GM23248 (cell line): ENCODE measurements at regions not wholly inside any gene's neighbourhood (a gene's known extent, or its start where the extent isn't known, plus 50 kb on each side); places are given as distances from the start of the nearest gene placed in this dataset.
"Not testable (repeated sequence)": the region's sequence is repeated elsewhere in the genome, so short reads cannot be mapped to it uniquely, and the experiment has no call there.

Experiments
- DNase-seq: peaks from one replicate; pipeline ENCODE4 v3.0.0-alpha.2; 2015
- H2AFZ ChIP-seq: fragments of 200-600 bp; sonication (generic); 2 replicates; pipeline ENCODE4 v1.6.1; 2016; ENCODE audit warnings: antibody characterized with exemption
- H3F3A ChIP-seq: fragments of 200-600 bp; sonication (generic); 2 replicates; pipeline ENCODE4 v1.6.1; 2016; ENCODE audit warnings: mild to moderate bottlenecking, antibody characterized with exemption, mixed run types; ENCODE audit not compliant: insufficient read depth
- H3K27ac ChIP-seq: fragments of 200-600 bp; sonication (generic); 2 replicates; pipeline ENCODE4 v1.5.1; 2016; ENCODE audit warnings: mild to moderate bottlenecking
- H3K27me3 ChIP-seq: fragments of 200-600 bp; sonication (generic); replicated peaks from 2 replicates; pipeline ENCODE4 v1.6.1; 2016; ENCODE audit warnings: mild to moderate bottlenecking; ENCODE audit not compliant: insufficient read depth
- H3K36me3 ChIP-seq: fragments of 200-600 bp; sonication (generic); 2 replicates; pipeline ENCODE4 v1.6.1; 2016; ENCODE audit warnings: low read depth, mild to moderate bottlenecking
- H3K4me1 ChIP-seq: fragments of 200-600 bp; sonication (generic); 2 replicates; pipeline ENCODE4 v1.6.1; 2016; ENCODE audit warnings: mild to moderate bottlenecking; ENCODE audit not compliant: insufficient read depth
- H3K4me2 ChIP-seq: fragments of 200-600 bp; sonication (generic); one replicate; pipeline ENCODE4 v1.6.1; 2016; ENCODE audit warnings: mild to moderate bottlenecking; ENCODE audit not compliant: unreplicated experiment
- H3K4me3 ChIP-seq: fragments of 200-600 bp; sonication (generic); 2 replicates; pipeline ENCODE4 v1.5.1; 2016; ENCODE audit warnings: mild to moderate bottlenecking
- H3K79me2 ChIP-seq: fragments of 200-600 bp; sonication (generic); 2 replicates; pipeline ENCODE4 v1.6.1; 2016; ENCODE audit warnings: mild to moderate bottlenecking; ENCODE audit not compliant: insufficient read depth
- H3K9ac ChIP-seq: fragments of 200-600 bp; sonication (generic); 2 replicates; pipeline ENCODE4 v1.6.1; 2016; ENCODE audit warnings: mild to moderate bottlenecking
- H3K9me2 ChIP-seq: fragments of 200-600 bp; sonication (generic); 2 replicates; pipeline ENCODE4 v1.6.1; 2016; ENCODE audit warnings: mixed run types, mild to moderate bottlenecking, moderate library complexity; ENCODE audit not compliant: insufficient read depth
- H3K9me3 ChIP-seq: fragments of 200-600 bp; sonication (generic); one replicate; pipeline ENCODE4 v1.6.1; 2017; ENCODE audit warnings: low read depth
- H4K20me1 ChIP-seq: fragments of 200-600 bp; sonication (generic); 2 replicates; pipeline ENCODE4 v1.6.0; 2016; ENCODE audit not compliant: insufficient read depth
- EZH2 ChIP-seq: fragments of 200-600 bp; sonication (generic); IDR thresholded peaks from 2 replicates; pipeline ENCODE4 v1.6.1; 2018; ENCODE audit warnings: antibody characterized with exemption, mild to moderate bottlenecking; ENCODE audit not compliant: insufficient read depth, poor library complexity, severe bottlenecking
- EZH2phosphoT487 ChIP-seq: fragments of 200-600 bp; sonication (generic); IDR thresholded peaks from 2 replicates; pipeline ENCODE4 v1.6.1; 2018; ENCODE audit warnings: antibody characterized with exemption, moderate library complexity, mild to moderate bottlenecking, low read depth; ENCODE audit not compliant: insufficient read depth
- WGBS, 2 experiments: methylation state at CpG; one replicate each; pipeline ENCODE4 v1.1.6; 2015 to 2017; ENCODE audit warnings: low lambda C conversion rate in 2 of 2, low coverage in 1 of 2; ENCODE audit errors: missing lambda C conversion rate in 2 of 2; 5-methylcytosine and 5-hydroxymethylcytosine counted together
- in situ Hi-C: fragments of 300-500 bp; cut with MboI; formaldehyde crosslinking; loops from 2 replicates; pipeline ENCODE4 v1.15.0; 2020

DNA sequence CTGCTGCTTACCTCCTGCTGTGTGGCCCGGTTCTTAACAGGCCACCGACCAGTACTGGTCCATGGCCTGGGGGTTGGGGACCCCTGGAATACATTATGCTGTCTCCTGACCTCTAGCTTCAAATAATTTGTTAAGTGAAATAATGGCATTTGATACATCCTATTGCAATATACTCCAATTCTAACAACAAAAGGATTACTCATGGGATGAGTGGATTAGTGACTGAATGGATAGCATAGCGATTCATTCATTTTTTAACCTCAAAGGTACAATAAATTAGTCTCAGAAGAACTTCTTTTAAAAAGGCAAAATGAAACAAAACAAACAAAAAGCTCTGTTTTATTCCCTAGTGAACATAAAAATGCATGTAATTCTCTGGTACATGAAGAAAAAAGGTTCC is 147.9 kb upstream of the PKP2 start:
- TF ChIP-seq EZH2: no peak
- no peak for TF ChIP-seq EZH2phosphoT487
- DNase-seq: no peak
- Histone ChIP-seq H3K4me1 (no peaks in the 10 kb centered on the region), H3K9me2 (no peaks in the 10 kb centered on the region), H3K36me3 (no peaks in the 10 kb centered on the region), H3F3A (no peaks in the 10 kb centered on the region), H3K4me3 (no peak overlapping the region), H4K20me1 (no peaks in the 10 kb centered on the region), H3K9me3 (no peaks in the 10 kb centered on the region), H2AFZ (no peak overlapping the region), H3K27ac (no peak overlapping the region), H3K27me3 (no peaks in the 10 kb centered on the region), H3K9ac (no peak overlapping the region), H3K4me2 (no peak overlapping the region), H3K79me2 (no peaks in the 10 kb centered on the region)
- WGBS, 2 experiments: 4 to 12% methylated on average over 3 of the region's 3 CpGs
- in situ Hi-C loops: no loop called here

DNA sequence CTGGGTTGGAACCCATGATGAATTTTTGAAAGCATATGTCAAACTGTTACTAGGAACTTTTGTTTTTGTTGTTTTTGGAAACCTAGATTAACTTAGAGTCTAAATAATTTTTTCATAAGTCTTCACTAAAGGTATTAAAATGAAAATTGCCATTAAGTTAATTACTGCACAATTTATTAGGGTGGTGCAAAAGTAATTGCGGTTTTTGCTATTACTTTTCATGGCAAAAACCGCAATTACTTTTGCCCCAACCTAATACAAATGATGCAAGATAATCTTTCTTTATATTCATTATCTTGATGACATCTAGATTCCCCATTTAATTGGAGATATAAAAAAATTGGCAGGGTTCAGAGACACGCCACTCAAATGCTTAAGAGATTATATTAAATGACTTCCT is 145.0 kb upstream of the PKP2 start:
- H3K27me3 ChIP-seq: no peaks in the 10 kb centered on the region
- no peaks in the 10 kb centered on the region for H4K20me1 ChIP-seq
- no peak overlapping the region for H3K4me2 ChIP-seq
- H3K9ac ChIP-seq: no peak overlapping the region
- in situ Hi-C loops: no loop called here
- H3K9me3 ChIP-seq: no peaks in the 10 kb centered on the region
- no peaks in the 10 kb centered on the region for H3K79me2 ChIP-seq
- H3F3A ChIP-seq: no peaks in the 10 kb centered on the region
- no peak for DNase-seq
- H3K36me3 ChIP-seq: no peaks in the 10 kb centered on the region
- no peak for TF ChIP-seq EZH2phosphoT487
- H3K9me2 ChIP-seq: no peaks in the 10 kb centered on the region
- no peak overlapping the region for H3K4me3 ChIP-seq
- no peak overlapping the region for H3K27ac ChIP-seq
- 25 to 28% methylated on average over 3 of the region's 3 CpGs for WGBS, 2 experiments
- no peaks in the 10 kb centered on the region for H3K4me1 ChIP-seq
- H2AFZ ChIP-seq: no peak overlapping the region

DNA sequence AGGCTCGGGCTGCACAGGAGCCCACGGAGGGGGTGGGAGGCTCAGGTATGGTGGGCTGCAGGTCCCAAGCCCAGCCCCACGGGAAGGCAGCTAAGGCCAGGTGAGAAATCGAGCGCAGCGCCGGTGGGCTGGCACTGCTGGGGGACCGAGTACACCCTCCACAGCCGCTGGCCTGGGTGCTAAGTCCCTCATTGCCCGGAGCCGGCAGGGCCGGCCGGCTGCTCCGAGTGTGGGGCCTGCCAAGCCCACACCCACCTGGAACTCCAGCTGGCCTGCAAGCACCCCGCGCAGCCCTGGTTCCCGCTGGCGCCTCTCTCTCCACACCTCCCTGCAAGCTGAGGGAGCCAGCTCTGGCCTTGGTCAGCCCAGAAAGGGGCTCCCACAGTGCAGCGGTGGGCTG is 137.4 kb upstream of the PKP2 start:
- DNase-seq, H3K36me3 ChIP-seq, in situ Hi-C loops: not testable (repeated sequence)

DNA sequence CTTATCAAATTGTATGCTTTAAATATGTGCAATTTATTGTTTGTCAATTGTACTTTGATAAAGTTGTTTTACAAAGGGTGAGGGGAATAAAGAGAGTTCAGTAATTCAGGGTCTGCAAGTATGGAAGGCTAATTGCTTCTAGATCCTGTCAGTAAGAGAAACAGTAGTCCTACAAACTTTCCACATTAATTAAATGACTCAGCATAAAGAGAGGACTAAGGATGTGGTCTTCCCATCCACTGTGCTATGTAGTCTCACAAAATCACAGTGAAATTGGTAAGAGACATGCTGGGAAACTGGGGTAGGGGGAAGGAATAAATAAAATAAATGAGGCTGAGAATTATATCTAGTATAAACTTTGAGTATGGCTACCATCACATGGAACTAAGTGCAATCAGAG is 130.2 kb upstream of the PKP2 start:
- H3K4me1 ChIP-seq: no peaks in the 10 kb centered on the region
- H3K9me3 ChIP-seq: no peaks in the 10 kb centered on the region
- no peaks in the 10 kb centered on the region for H3K27me3 ChIP-seq
- no peaks in the 10 kb centered on the region for H3K9me2 ChIP-seq
- H3K9ac ChIP-seq: no peak overlapping the region
- no peak overlapping the region for H3K27ac ChIP-seq
- DNase-seq: no peak
- H2AFZ ChIP-seq: no peak overlapping the region
- no peak overlapping the region for H3K4me3 ChIP-seq
- no peaks in the 10 kb centered on the region for H3K79me2 ChIP-seq
- no peaks in the 10 kb centered on the region for H4K20me1 ChIP-seq
- H3K36me3 ChIP-seq: no peaks in the 10 kb centered on the region
- no peak for TF ChIP-seq EZH2phosphoT487
- no peak for TF ChIP-seq EZH2
- H3K4me2 ChIP-seq: no peak overlapping the region
- in situ Hi-C loops: no loop called here
- H3F3A ChIP-seq: no peaks in the 10 kb centered on the region

More for the DNA sequence above, 137.4 kb upstream of the PKP2 start:
- H3K9ac ChIP-seq, H3K4me1 ChIP-seq, H3K4me2 ChIP-seq, H3F3A ChIP-seq, H3K79me2 ChIP-seq, H3K9me3 ChIP-seq, H3K27me3 ChIP-seq, H3K4me3 ChIP-seq, H2AFZ ChIP-seq, H4K20me1 ChIP-seq, H3K9me2 ChIP-seq, H3K27ac ChIP-seq: not testable (repeated sequence)
- 56 to 93% methylated on average over 5 to 12 of the region's 19 CpGs for WGBS, 2 experiments

DNA sequence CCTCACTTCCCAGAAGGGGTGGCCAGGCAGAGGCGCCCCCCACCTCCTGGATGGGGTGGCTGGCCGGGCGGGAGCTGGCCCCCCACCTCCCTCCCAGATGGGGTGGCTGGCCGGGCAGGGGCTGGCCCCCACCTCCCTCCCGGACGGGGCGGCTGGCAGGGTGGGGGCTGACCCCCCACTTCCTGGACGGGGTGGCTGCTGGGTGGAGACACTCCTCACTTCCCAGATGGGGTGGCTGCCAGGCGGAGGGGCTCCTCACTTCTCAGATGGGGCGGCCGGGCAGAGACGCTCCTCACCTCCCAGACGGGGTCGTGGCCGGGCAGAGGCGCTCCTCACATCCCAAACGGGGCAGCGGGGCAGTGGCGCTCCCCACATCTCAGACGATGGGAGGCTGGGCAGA is 126.1 kb upstream of the PKP2 start:
- H3K9me2 ChIP-seq, H4K20me1 ChIP-seq, H2AFZ ChIP-seq, H3K9me3 ChIP-seq, DNase-seq, in situ Hi-C loops, H3F3A ChIP-seq, H3K27ac ChIP-seq, H3K9ac ChIP-seq, H3K4me2 ChIP-seq, H3K79me2 ChIP-seq, H3K4me3 ChIP-seq, H3K36me3 ChIP-seq, H3K4me1 ChIP-seq, H3K27me3 ChIP-seq: not testable (repeated sequence)
- 70 to 77% methylated on average over 3 to 20 of the region's 20 CpGs for WGBS, 2 experiments

DNA sequence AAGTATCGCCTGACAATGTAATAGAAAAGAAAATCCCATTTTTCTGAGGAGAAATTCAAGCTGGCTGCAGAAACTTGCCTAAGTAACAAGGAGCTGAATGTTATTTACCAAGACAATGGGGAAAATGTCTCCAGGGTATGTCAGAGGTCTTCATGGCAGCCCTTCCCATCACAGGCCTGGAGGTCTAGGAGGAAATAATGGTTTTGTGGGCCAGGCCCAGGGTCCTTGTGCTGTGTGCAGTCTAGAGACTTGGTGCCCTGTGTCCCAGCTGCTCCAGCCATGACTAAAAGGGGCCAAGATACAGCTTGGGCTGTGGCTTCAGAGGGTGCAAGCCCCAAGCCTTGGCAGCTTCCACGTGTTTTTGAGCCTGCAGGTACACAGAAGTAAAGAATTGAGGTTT is 120.5 kb upstream of the PKP2 start:
- in situ Hi-C loops, H3K79me2 ChIP-seq, H3K4me2 ChIP-seq, DNase-seq, H3K4me1 ChIP-seq, H4K20me1 ChIP-seq, H3F3A ChIP-seq, H3K9me2 ChIP-seq, H3K9ac ChIP-seq, H3K9me3 ChIP-seq, H3K27me3 ChIP-seq, H3K27ac ChIP-seq, H2AFZ ChIP-seq, H3K36me3 ChIP-seq, H3K4me3 ChIP-seq: not testable (repeated sequence)
- WGBS, 2 experiments: 17 to 18% methylated on average over 2 of the region's 2 CpGs
